Peyer's patch (tissue), 4 donors: ENCODE measurements at regions not wholly inside any gene's neighbourhood (a gene's known extent, or its start where the extent isn't known, plus 50 kb on each side); places are given as distances from the start of the nearest gene placed in this dataset.

Source experiments
- POLR2A ChIP-seq, 2 donors: fragments of 450-650 bp; IDR thresholded peaks; one replicate each; pipeline ENCODE4 v1.5.1; 2017; ENCODE audit warnings: antibody characterized with exemption in 2 of 2, mild to moderate bottlenecking in 2 of 2, moderate library complexity in 2 of 2
- TF ChIP-seq, protein P1 (sequence below), 6 experiments: fragments of 450-650 bp in 4 of 6; fragments of 200-600 bp in 2 of 6; sonication (generic) in 1 of 6; IDR thresholded peaks; one replicate each; pipeline ENCODE4 v1.5.1; 2017 to 2019; ENCODE audit warnings: antibody characterized with exemption in 6 of 6, mild to moderate bottlenecking in 3 of 6, moderate library complexity in 1 of 6

GRCh38 chr2:16109821-16110310 is 169.5 kb downstream of the MYCN start:
- TF ChIP-seq, protein P1, sequence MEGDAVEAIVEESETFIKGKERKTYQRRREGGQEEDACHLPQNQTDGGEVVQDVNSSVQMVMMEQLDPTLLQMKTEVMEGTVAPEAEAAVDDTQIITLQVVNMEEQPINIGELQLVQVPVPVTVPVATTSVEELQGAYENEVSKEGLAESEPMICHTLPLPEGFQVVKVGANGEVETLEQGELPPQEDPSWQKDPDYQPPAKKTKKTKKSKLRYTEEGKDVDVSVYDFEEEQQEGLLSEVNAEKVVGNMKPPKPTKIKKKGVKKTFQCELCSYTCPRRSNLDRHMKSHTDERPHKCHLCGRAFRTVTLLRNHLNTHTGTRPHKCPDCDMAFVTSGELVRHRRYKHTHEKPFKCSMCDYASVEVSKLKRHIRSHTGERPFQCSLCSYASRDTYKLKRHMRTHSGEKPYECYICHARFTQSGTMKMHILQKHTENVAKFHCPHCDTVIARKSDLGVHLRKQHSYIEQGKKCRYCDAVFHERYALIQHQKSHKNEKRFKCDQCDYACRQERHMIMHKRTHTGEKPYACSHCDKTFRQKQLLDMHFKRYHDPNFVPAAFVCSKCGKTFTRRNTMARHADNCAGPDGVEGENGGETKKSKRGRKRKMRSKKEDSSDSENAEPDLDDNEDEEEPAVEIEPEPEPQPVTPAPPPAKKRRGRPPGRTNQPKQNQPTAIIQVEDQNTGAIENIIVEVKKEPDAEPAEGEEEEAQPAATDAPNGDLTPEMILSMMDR (IDR thresholded peaks at IDR 0.05), result no peak
- TF ChIP-seq POLR2A (IDR thresholded peaks at IDR 0.05), result no peak
